PC-9 (cell line): ENCODE measurements at regions not wholly inside any gene's neighbourhood (a gene's known extent, or its start where the extent isn't known, plus 50 kb on each side); places are given as distances from the start of the nearest gene placed in this dataset.

Experiments
- CTCF ChIP-seq: fragments of 200-600 bp; sonication (generic); conservative IDR thresholded peaks from 2 replicates; pipeline ENCODE4 v1.6.1; 2017; ENCODE audit warnings: mixed run types, antibody characterized with exemption, mild to moderate bottlenecking, moderate library complexity
- EZH2 ChIP-seq: fragments of 200-600 bp; sonication (generic); IDR thresholded peaks from 2 replicates; pipeline ENCODE4 v1.8.0; 2017; ENCODE audit warnings: antibody characterized with exemption, low read depth

GRCh38 chr11:131074573-131074972 is 158.3 kb upstream of the SNX19 start:
- TF ChIP-seq CTCF: no peak
- TF ChIP-seq EZH2: no peak
